Tibial nerve (tissue), 4 donors: ENCODE measurements at regions not wholly inside any gene's neighbourhood (a gene's known extent, or its start where the extent isn't known, plus 50 kb on each side); places are given as distances from the start of the nearest gene placed in this dataset.

Experiments
- DNase-seq, 2 donors: peaks; one replicate each; pipeline ENCODE4 v3.0.0-alpha.2; 2019; ENCODE audit warnings: low spot score in 2 of 2
- H3K27ac ChIP-seq, 4 donors: fragments of 200-600 bp; sonication (generic) in 3 of 4; one replicate each; pipeline ENCODE4 v1.5.1; 2017 to 2019; ENCODE audit warnings: mild to moderate bottlenecking in 1 of 4
- H3K27me3 ChIP-seq, 2 donors: fragments of 200-600 bp; sonication (generic) in 1 of 2; one replicate each; pipeline versions ENCODE4 v1.5.1 to v1.6.0; 2017 to 2019
- H3K36me3 ChIP-seq, 3 donors: fragments of 200-600 bp; sonication (generic); one replicate each; pipeline ENCODE4 v1.5.1; 2018 to 2019
- H3K4me1 ChIP-seq, 4 donors: fragments of 200-600 bp; sonication (generic) in 3 of 4; one replicate each; pipeline ENCODE4 v1.5.1; 2017 to 2019
- H3K4me3 ChIP-seq, 4 donors: fragments of 200-600 bp; sonication (generic) in 3 of 4; one replicate each; pipeline ENCODE4 v1.5.1; 2017 to 2019; ENCODE audit warnings: mild to moderate bottlenecking in 1 of 4, moderate library complexity in 1 of 4
- H3K9me3 ChIP-seq, 4 donors: fragments of 200-600 bp; sonication (generic) in 3 of 4; one replicate each; pipeline ENCODE4 v1.5.1; 2017 to 2019
- CTCF ChIP-seq, 5 experiments: fragments of 200-600 bp in 3 of 5; fragments of 450-650 bp in 2 of 5; sonication (generic) in 3 of 5; IDR thresholded peaks; one replicate each; pipeline ENCODE4 v1.5.1; 2016 to 2019; ENCODE audit warnings: antibody characterized with exemption in 5 of 5, mild to moderate bottlenecking in 3 of 5, moderate library complexity in 2 of 5
- EP300 ChIP-seq, 2 donors: sonication (generic); formaldehyde crosslinking; IDR thresholded peaks; one replicate each; pipeline ENCODE4 v1.6.1; 2017; ENCODE audit warnings: antibody characterized with exemption in 2 of 2, mild to moderate bottlenecking in 1 of 2
- POLR2A ChIP-seq, 2 donors: fragments of 450-650 bp; IDR thresholded peaks; one replicate each; pipeline ENCODE4 v1.6.1; 2017; ENCODE audit warnings: antibody characterized with exemption in 2 of 2, mild to moderate bottlenecking in 2 of 2, moderate library complexity in 2 of 2
- WGBS, 2 donors: methylation state at CpG; one replicate each; pipeline ENCODE4 v1.1.5; 2018; 5-methylcytosine and 5-hydroxymethylcytosine counted together

- H3K9me3 ChIP-seq, result no peaks in the 10 kb centered on the region
- TF ChIP-seq CTCF (IDR thresholded peaks at IDR 0.05), result no peak
- TF ChIP-seq POLR2A (IDR thresholded peaks at IDR 0.05), result no peak
- no peak for TF ChIP-seq EP300 (IDR thresholded peaks at IDR 0.05)
- H3K4me1 ChIP-seq, result no peaks in the 10 kb centered on the region
- no peak overlapping the region for H3K27ac ChIP-seq
- DNase-seq, result no peak
- peaks cover 0 to 8% of the 10 kb centered on the region in 2 donors for H3K27me3 ChIP-seq
- no peak overlapping the region for H3K4me3 ChIP-seq
- no peaks in the 10 kb centered on the region for H3K36me3 ChIP-seq
- 73 to 81% methylated on average over 3 of the region's 3 CpGs for WGBS, 2 donors
These were observed 54.0 kb upstream of the PLAC1 start for GRCh38 chrX:134712272-134712671.

DNA sequence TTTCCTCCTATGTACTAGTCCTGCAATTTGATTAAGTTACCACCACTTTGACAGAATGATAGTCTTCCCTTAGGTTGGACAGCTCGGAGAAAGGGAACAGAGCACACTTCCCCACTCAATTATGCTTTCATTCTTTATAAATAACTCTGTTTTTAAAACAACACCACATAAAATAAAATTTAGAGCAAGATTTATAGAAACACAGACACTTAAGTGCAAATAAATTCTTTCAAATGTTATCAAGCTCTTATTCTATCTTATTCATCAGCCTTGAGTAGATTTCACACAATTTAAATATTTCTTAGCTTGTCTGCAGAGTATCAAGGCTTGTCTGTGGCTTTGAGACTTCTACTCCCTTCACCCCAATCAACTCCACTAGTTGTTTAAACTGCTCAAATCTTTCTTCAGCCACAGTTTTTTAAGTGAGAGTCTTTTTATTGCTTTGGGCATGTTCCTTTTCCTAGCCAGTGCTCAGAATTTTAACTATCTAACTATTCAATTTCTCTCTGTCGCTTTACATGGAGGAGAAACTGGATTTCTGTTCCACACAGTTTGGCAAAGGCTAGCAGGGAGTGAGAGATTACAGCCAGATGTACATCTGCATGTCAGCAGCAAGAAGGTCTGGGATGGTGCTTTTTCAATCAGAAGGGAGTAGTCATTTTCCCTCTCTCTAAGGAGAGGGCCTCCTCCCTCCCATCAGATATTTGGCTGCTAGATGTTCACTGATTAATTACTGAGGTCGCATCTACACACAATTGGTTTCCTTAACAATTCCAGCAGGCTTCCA lies 53.1 kb upstream of the PLAC1 start:
- Histone ChIP-seq H3K27me3 (peaks cover 0 to 8% of the 10 kb centered on the region in 2 donors), H3K27ac (no peak overlapping the region), H3K4me3 (no peak overlapping the region), H3K4me1 (no peaks in the 10 kb centered on the region), H3K9me3 (no peaks in the 10 kb centered on the region), H3K36me3 (no peaks in the 10 kb centered on the region)
- TF ChIP-seq CTCF (IDR thresholded peaks at IDR 0.05), result no peak
- no peak for TF ChIP-seq EP300 (IDR thresholded peaks at IDR 0.05)
- TF ChIP-seq POLR2A (IDR thresholded peaks at IDR 0.05), result no peak
- DNase-seq, result no peak
- 35 to 42% methylated on average over 3 of the region's 3 CpGs for WGBS, 2 donors
